ENCODE measurements at regions not wholly inside any gene's neighbourhood (a gene's known extent, or its start where the extent isn't known, plus 50 kb on each side); places are given as distances from the start of the nearest gene placed in this dataset.

DNA sequence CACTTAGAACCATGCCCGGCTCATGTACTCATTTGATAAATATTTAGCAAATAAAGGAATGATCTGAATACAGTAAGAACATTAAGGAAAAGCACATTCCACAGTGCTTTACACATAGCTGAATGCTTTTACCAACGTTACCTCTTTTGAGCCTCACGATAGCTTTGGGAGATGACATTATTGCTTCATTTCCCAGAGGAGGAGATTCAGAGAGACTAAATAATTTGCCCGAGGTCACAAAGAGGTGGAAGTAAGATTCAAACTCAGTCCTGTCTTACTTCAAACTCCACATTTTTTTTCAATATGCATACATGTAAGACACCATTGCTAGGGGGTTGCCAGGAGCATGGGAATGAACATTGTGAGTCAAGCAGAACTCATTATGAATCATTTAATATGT lies 538.5 kb downstream of the BCOR start:
- Histone ChIP-seq H2AFZ (ENCODE audit: low read length) (no peak overlapping the region), H3K9me3 (ENCODE audit: low read length) (no peaks in the 10 kb centered on the region), H3K4me3 (ENCODE audit: low read length) (no peak overlapping the region), H3K27me3 (ENCODE audit: low read length) (no peaks in the 10 kb centered on the region), H3K36me3 (ENCODE audit: insufficient read depth, low read length) (no peaks in the 10 kb centered on the region), H3K4me1 (ENCODE audit: low read length) (no peaks in the 10 kb centered on the region), H3K9ac (ENCODE audit: low read length) (no peak overlapping the region), H4K20me1 (ENCODE audit: insufficient read depth, low read depth, low read length) (no peaks in the 10 kb centered on the region), H3K9me2 (replicated peaks; ENCODE audit: insufficient read depth, low read length) (no peaks in the 10 kb centered on the region), H3K79me2 (ENCODE audit: low read length) (no peaks in the 10 kb centered on the region), H3K27ac (ENCODE audit: low read length) (no peak overlapping the region), H3K4me2 (ENCODE audit: low read depth, low read length, poor library complexity, severe bottlenecking) (no peak overlapping the region)
- DNase-seq, result no peak

GRCh38 chrX:39560271-39560670 lies 537.5 kb downstream of the BCOR start:
- Histone ChIP-seq H3K9me2 (replicated peaks; ENCODE audit: insufficient read depth, low read length) (no peaks in the 10 kb centered on the region), H3K27ac (ENCODE audit: low read length) (no peak overlapping the region), H4K20me1 (ENCODE audit: insufficient read depth, low read depth, low read length) (no peaks in the 10 kb centered on the region), H2AFZ (ENCODE audit: low read length) (no peak overlapping the region), H3K4me3 (ENCODE audit: low read length) (no peak overlapping the region), H3K36me3 (ENCODE audit: insufficient read depth, low read length) (no peaks in the 10 kb centered on the region), H3K27me3 (ENCODE audit: low read length) (no peaks in the 10 kb centered on the region), H3K9ac (ENCODE audit: low read length) (no peak overlapping the region), H3K79me2 (ENCODE audit: low read length) (no peaks in the 10 kb centered on the region), H3K4me2 (ENCODE audit: low read depth, low read length, poor library complexity, severe bottlenecking) (no peak overlapping the region), H3K9me3 (ENCODE audit: low read length) (no peaks in the 10 kb centered on the region), H3K4me1 (ENCODE audit: low read length) (no peaks in the 10 kb centered on the region)
- DNase-seq, result no peak

DNA sequence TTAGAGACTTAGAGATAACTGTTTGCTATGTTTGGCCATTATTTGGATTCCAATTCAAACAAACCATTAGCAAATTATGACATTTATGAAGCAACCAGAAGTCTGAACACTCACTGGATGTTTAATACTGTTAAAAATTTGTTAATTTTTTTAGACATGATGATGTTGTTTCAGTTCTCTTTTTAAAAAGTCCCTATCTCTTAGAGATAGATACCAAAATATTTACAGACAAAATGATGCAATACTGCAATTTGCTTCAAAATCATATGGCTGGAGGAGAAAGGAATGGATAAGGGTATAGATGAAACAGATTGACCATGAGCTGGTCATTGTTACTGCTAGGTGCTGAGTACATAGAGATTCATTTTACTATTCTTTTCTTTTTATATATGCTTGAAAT lies 534.6 kb downstream of the BCOR start:
- Histone ChIP-seq H3K4me2 (ENCODE audit: low read depth, low read length, poor library complexity, severe bottlenecking) (no peak overlapping the region), H3K9me2 (replicated peaks; ENCODE audit: insufficient read depth, low read length) (no peaks in the 10 kb centered on the region), H3K9ac (ENCODE audit: low read length) (no peak overlapping the region), H3K9me3 (ENCODE audit: low read length) (no peaks in the 10 kb centered on the region), H3K27ac (ENCODE audit: low read length) (no peak overlapping the region), H2AFZ (ENCODE audit: low read length) (no peak overlapping the region), H3K36me3 (ENCODE audit: insufficient read depth, low read length) (no peaks in the 10 kb centered on the region), H3K27me3 (ENCODE audit: low read length) (no peaks in the 10 kb centered on the region), H3K79me2 (ENCODE audit: low read length) (no peaks in the 10 kb centered on the region), H3K4me3 (ENCODE audit: low read length) (no peak overlapping the region), H4K20me1 (ENCODE audit: insufficient read depth, low read depth, low read length) (no peaks in the 10 kb centered on the region), H3K4me1 (ENCODE audit: low read length) (no peaks in the 10 kb centered on the region)
- peak; percentile 29 for DNase-seq

DNA sequence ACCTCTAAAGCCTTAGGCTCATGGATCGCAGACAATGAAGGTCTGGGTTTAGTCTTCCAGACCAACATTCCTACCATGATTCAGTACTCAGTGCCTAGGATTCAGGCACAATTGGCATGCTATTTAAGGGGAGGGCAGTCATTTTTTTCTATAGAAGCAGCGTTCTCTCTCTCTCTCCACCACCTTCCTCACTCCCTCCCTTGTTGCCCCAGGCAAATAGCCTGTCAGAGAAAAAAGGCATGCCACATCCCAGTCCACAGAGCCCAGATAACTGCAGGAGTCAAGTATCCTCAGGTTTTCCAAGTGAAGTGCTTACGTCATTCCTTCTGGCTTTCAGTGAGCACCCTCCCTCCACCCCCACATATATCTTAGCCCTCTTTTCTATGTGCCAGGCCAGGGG lies 533.0 kb downstream of the BCOR start:
- Histone ChIP-seq H3K79me2 (ENCODE audit: low read length) (no peaks in the 10 kb centered on the region), H3K4me1 (ENCODE audit: low read length) (no peaks in the 10 kb centered on the region), H3K4me3 (ENCODE audit: low read length) (no peak overlapping the region), H3K36me3 (ENCODE audit: insufficient read depth, low read length) (no peaks in the 10 kb centered on the region), H3K9ac (ENCODE audit: low read length) (no peak overlapping the region), H4K20me1 (ENCODE audit: insufficient read depth, low read depth, low read length) (no peaks in the 10 kb centered on the region), H3K4me2 (ENCODE audit: low read depth, low read length, poor library complexity, severe bottlenecking) (no peak overlapping the region), H3K9me2 (replicated peaks; ENCODE audit: insufficient read depth, low read length) (no peaks in the 10 kb centered on the region), H3K9me3 (ENCODE audit: low read length) (no peaks in the 10 kb centered on the region), H2AFZ (ENCODE audit: low read length) (no peak overlapping the region), H3K27ac (ENCODE audit: low read length) (no peak overlapping the region), H3K27me3 (ENCODE audit: low read length) (no peaks in the 10 kb centered on the region)
- no peak for DNase-seq

GRCh38 chrX:39574178-39574577 lies 523.6 kb downstream of the BCOR start:
- Histone ChIP-seq H3K4me3 (ENCODE audit: low read length) (no peak overlapping the region), H4K20me1 (ENCODE audit: insufficient read depth, low read depth, low read length) (no peaks in the 10 kb centered on the region)

DNA sequence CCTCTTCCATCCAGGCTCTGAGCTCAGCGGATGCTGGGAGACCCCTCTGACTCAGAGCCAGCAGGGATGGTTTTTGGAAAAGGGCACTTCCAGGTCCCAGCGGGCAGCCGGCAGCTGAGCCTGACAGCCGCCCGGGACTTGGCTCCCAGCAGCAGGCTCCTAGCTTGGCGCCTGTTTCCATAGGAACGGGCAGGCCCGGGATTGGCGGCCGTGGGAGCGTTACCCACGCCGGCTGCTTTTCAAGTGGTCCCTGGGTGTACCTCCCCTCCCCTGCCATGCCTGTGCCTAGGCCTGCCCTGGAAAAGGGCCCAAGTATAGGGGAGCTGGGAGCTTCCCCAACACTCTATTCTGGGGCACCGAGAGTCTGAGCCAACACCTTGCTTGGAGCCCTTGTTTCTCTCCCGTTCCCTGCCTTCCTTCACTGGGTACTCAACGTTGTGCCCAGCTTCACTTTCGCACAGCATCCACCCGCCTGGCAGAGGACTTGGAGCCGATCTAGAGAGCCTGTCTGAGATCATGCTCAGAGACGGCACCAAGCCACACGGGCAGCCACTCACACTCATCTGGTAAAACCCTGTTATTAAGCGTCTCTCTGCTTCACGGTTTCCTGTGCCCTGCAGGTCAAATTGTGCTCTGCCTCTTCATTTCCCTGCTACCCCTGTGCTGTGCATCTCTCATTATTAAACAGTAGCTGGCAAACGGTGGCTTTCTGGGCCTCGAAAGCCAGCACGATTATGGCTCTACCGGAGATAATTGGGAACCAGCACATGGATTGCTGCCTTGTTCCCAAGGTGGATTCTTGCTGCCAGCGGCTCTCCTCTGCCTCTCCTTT lies 521.5 kb downstream of the BCOR start:
- H3K9ac ChIP-seq (ENCODE audit: low read length), result no peak overlapping the region
- H3K4me1 ChIP-seq (ENCODE audit: low read length), result peaks cover 7% of the 10 kb centered on the region
- no peaks in the 10 kb centered on the region for H3K9me2 ChIP-seq (replicated peaks; ENCODE audit: insufficient read depth, low read length)
- H3K36me3 ChIP-seq (ENCODE audit: insufficient read depth, low read length), result no peaks in the 10 kb centered on the region
- DNase-seq, result no peak
- H3K27ac ChIP-seq (ENCODE audit: low read length), result no peak overlapping the region
- H3K27me3 ChIP-seq (ENCODE audit: low read length), result no peaks in the 10 kb centered on the region
- no peak overlapping the region for H3K4me2 ChIP-seq (ENCODE audit: low read depth, low read length, poor library complexity, severe bottlenecking)
- H3K9me3 ChIP-seq (ENCODE audit: low read length), result no peaks in the 10 kb centered on the region
- no peak overlapping the region for H3K4me3 ChIP-seq (ENCODE audit: low read length)
- no peaks in the 10 kb centered on the region for H4K20me1 ChIP-seq (ENCODE audit: insufficient read depth, low read depth, low read length)
- H2AFZ ChIP-seq (ENCODE audit: low read length), result no peak overlapping the region
- no peaks in the 10 kb centered on the region for H3K79me2 ChIP-seq (ENCODE audit: low read length)

More at GRCh38 chrX:39574178-39574577, 523.6 kb downstream of the BCOR start:
- H3K4me1 ChIP-seq (ENCODE audit: low read length), result peaks cover 7% of the 10 kb centered on the region
- no peaks in the 10 kb centered on the region for H3K36me3 ChIP-seq (ENCODE audit: insufficient read depth, low read length)
- no peaks in the 10 kb centered on the region for H3K27me3 ChIP-seq (ENCODE audit: low read length)
- no peak overlapping the region for H3K9ac ChIP-seq (ENCODE audit: low read length)
- H3K4me2 ChIP-seq (ENCODE audit: low read depth, low read length, poor library complexity, severe bottlenecking), result no peak overlapping the region
- no peak overlapping the region for H3K27ac ChIP-seq (ENCODE audit: low read length)
- no peaks in the 10 kb centered on the region for H3K9me2 ChIP-seq (replicated peaks; ENCODE audit: insufficient read depth, low read length)
- H2AFZ ChIP-seq (ENCODE audit: low read length), result no peak overlapping the region
- DNase-seq, result peak; percentile 45
- H3K79me2 ChIP-seq (ENCODE audit: low read length), result no peaks in the 10 kb centered on the region
- no peaks in the 10 kb centered on the region for H3K9me3 ChIP-seq (ENCODE audit: low read length)

- Histone ChIP-seq H4K20me1 (ENCODE audit: insufficient read depth, low read depth, low read length) (no peaks in the 10 kb centered on the region), H3K27me3 (ENCODE audit: low read length) (no peaks in the 10 kb centered on the region), H3K9me3 (ENCODE audit: low read length) (no peaks in the 10 kb centered on the region), H3K79me2 (ENCODE audit: low read length) (no peaks in the 10 kb centered on the region), H3K4me2 (ENCODE audit: low read depth, low read length, poor library complexity, severe bottlenecking) (no peak overlapping the region), H2AFZ (ENCODE audit: low read length) (no peak overlapping the region), H3K4me1 (ENCODE audit: low read length) (peaks cover 7% of the 10 kb centered on the region), H3K36me3 (ENCODE audit: insufficient read depth, low read length) (no peaks in the 10 kb centered on the region), H3K9me2 (replicated peaks; ENCODE audit: insufficient read depth, low read length) (no peaks in the 10 kb centered on the region), H3K9ac (ENCODE audit: low read length) (no peak overlapping the region), H3K4me3 (ENCODE audit: low read length) (no peak overlapping the region), H3K27ac (ENCODE audit: low read length) (no peak overlapping the region)
- no peak for DNase-seq
Measured at GRCh38 chrX:39577206-39577984, 520.4 kb downstream of the BCOR start.

DNA sequence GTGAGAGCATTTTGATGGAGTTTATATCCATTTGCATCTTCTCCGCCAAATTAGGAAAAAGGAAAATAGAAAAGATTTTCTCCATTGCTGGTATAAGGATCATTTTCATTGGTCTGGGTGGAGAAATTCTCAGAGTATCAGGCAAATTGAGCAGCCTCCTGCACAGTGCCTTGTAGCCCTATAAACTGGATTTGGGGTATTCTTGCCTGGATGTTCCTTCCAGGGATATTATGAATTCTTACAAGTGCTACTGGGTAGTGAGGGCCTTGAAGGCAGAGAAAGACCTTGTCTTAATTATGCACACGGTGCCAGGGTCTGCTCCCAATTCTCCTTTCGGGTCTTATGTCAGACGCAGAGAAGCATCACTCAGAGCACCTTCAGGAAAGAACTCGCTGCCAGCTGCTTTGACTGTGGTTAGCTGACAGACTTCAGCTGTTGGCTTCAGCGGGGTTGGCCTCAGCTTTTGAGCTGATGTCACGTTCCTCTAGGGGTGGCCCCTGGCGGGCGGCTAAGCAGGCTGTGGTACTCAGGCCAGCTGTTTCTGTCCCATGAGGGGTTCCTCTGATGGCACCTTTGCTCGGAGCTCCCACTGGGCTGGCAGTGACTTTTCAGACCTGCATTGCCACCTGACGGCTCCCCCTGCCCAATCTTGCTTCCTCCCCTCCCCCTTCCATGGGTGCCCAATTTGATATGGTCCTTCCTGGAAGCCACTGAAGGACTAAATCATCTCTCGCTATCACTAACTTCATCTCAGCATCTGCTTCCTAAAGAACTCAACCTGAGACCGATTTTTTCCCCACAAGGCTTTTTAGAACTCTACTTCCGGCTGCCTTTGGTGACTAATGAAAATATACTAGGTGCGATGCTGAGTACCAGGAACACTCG lies 519.5 kb downstream of the BCOR start:
- no peaks in the 10 kb centered on the region for H3K79me2 ChIP-seq (ENCODE audit: low read length)
- H3K36me3 ChIP-seq (ENCODE audit: insufficient read depth, low read length), result no peaks in the 10 kb centered on the region
- H3K27me3 ChIP-seq (ENCODE audit: low read length), result no peaks in the 10 kb centered on the region
- no peak overlapping the region for H2AFZ ChIP-seq (ENCODE audit: low read length)
- no peaks in the 10 kb centered on the region for H3K9me2 ChIP-seq (replicated peaks; ENCODE audit: insufficient read depth, low read length)
- H4K20me1 ChIP-seq (ENCODE audit: insufficient read depth, low read depth, low read length), result no peaks in the 10 kb centered on the region
- H3K9me3 ChIP-seq (ENCODE audit: low read length), result no peaks in the 10 kb centered on the region
- H3K9ac ChIP-seq (ENCODE audit: low read length), result no peak overlapping the region
- H3K27ac ChIP-seq (ENCODE audit: low read length), result no peak overlapping the region
- H3K4me1 ChIP-seq (ENCODE audit: low read length), result peaks cover 7% of the 10 kb centered on the region
- H3K4me2 ChIP-seq (ENCODE audit: low read depth, low read length, poor library complexity, severe bottlenecking), result no peak overlapping the region
- peak; percentile 60 for DNase-seq
- no peak overlapping the region for H3K4me3 ChIP-seq (ENCODE audit: low read length)

Data from Karpas-422 (cell line).